ENCODE measurements at regions not wholly inside any gene's neighbourhood (a gene's known extent, or its start where the extent isn't known, plus 50 kb on each side); places are given as distances from the start of the nearest gene placed in this dataset.

- TF ChIP-seq CTCF (IDR thresholded peaks at IDR 0.05) (no peak), POLR2A (IDR thresholded peaks at IDR 0.05) (no peak)
Measured at GRCh38 chr3:82276992-82277391, 515.5 kb upstream of the GBE1 start.

All from Peyer's patch (tissue), 4 donors.